ENCODE measurements at regions not wholly inside any gene's neighbourhood (a gene's known extent, or its start where the extent isn't known, plus 50 kb on each side); places are given as distances from the start of the nearest gene placed in this dataset.
"Not testable (repeated sequence)": the region's sequence is repeated elsewhere in the genome, so short reads cannot be mapped to it uniquely, and the experiment has no call there.

GRCh38 chr3:197459571-197459970 lies 96.2 kb downstream of the BDH1 start:
- peaks cover 13% of the 10 kb centered on the region for H3K4me1 ChIP-seq (ENCODE audit: low read depth)
- H3K36me3 ChIP-seq (ENCODE audit: low read depth); DNase-seq; H3K9me3 ChIP-seq; H3K4me3 ChIP-seq; intact Hi-C loops (cut with DNase I, micrococcal nuclease); ATAC-seq: not testable (repeated sequence)

DNA sequence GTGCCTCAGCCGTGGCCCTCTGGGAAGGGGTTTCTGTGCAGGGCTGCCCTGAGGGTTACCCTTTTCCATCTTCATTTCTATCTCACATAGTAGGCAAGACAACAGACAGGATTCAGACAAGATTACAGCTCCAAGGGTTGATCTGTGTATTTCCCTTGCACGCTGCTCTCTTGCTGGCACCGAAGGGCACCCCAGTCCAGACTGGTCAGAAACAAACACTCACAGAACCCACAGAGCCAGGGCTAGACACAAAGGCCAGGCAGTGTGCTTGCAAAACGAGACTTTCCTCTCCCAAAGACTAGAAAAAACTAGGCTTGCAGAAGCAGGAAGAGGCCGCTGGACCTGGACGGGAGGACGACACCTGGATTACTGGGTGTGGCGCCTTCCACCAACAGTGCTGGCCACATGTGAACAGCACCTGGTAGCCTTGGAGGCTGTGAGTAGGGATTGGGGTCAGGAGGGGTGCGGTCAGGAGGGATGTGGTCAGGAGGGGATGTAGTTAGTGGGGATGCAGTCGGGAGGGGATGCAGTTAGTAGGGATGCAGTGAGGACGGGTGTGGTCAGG lies 96.8 kb downstream of the BDH1 start:
- DNase-seq (peak; percentile 61 to 73 (median 70)), ATAC-seq (peak; percentile 75)
- Histone ChIP-seq H3K4me3 (no peak overlapping the region), H3K36me3 (ENCODE audit: low read depth) (no peaks in the 10 kb centered on the region), H3K9me3 (no peaks in the 10 kb centered on the region), H3K4me1 (ENCODE audit: low read depth) (peaks cover 15% of the 10 kb centered on the region)
- TF ChIP-seq, protein P1, sequence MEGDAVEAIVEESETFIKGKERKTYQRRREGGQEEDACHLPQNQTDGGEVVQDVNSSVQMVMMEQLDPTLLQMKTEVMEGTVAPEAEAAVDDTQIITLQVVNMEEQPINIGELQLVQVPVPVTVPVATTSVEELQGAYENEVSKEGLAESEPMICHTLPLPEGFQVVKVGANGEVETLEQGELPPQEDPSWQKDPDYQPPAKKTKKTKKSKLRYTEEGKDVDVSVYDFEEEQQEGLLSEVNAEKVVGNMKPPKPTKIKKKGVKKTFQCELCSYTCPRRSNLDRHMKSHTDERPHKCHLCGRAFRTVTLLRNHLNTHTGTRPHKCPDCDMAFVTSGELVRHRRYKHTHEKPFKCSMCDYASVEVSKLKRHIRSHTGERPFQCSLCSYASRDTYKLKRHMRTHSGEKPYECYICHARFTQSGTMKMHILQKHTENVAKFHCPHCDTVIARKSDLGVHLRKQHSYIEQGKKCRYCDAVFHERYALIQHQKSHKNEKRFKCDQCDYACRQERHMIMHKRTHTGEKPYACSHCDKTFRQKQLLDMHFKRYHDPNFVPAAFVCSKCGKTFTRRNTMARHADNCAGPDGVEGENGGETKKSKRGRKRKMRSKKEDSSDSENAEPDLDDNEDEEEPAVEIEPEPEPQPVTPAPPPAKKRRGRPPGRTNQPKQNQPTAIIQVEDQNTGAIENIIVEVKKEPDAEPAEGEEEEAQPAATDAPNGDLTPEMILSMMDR (IDR thresholded peaks at IDR 0.05), result no peak
- intact Hi-C loops (cut with DNase I, micrococcal nuclease), result no loop called here

DNA sequence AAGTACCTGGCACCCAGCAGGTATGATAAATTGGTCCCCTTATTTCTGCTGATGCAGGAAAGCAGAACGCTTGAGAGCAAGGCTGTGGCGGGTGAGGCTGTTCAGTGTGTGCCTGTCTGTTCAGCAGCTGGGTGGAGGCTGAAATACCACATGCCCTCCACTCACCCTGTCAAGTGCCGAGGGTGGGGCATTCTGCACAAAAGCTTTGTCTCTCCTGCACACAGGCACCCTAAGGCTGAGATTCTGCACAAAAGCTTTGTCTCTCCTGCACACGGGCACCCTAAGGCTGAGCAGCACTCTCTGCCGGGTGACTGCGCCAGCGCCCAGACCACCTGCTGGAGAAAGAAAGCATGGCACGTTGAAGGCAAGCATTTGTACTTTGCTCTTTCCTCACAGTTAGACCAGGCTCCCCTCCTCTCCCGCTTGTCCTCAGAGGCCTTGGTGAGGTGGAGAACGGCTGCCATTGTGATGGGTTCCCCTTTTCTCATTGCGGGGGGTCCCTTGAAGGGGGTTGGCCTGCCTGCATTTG lies 97.5 kb downstream of the BDH1 start:
- H3K9me3 ChIP-seq, result no peaks in the 10 kb centered on the region
- ATAC-seq, result peak; percentile 75
- TF ChIP-seq, protein P1 (IDR thresholded peaks at IDR 0.05), result peak; percentile 30

DNA sequence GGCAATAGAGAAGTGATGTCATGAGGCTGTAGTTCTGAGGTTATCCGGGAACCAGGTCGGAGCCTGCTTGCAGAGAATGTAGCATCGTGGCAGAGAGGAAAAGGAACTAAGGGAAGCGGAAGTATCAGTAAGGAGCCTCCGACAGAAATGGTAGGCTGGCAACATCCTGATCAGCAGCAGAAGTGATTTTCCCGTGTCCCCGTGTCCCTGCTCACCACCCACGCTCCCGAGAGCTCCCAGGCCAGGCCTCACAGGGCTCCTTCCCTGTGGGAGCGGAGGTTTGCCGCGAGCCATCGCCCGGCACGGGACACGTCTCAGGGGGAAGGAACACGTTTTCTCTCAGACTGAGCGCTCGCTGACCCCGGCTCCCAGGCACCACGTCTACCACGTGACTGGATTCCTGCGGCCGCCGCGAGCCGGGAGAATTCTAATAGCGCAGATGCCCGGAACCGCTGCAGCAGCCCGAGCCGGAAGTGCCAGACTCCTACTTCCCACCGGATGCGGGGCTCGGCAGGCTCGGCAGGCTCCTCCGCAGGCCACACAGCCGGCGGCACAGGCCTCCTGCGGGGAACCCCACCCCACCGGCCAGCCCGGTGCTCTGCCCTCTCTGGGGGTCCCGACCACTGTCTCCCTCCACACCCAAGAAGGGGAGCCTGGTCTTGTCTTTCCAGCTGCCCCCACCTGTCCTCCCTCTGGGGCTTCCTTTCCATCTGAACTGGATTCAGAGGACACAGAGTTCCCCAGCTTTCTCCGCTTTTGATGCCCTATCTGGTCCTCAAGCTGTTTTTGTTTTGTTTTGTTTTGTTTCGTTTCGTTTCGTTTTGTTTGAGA lies 99.3 kb downstream of the BDH1 start:
- Histone ChIP-seq H3K4me1 (ENCODE audit: low read depth) (peaks cover 18% of the 10 kb centered on the region), H3K9me3 (no peaks in the 10 kb centered on the region), H3K36me3 (ENCODE audit: low read depth) (no peaks in the 10 kb centered on the region), H3K4me3 (peak overlapping the region; percentile 11)
- peak; percentile 83 for ATAC-seq
- TF ChIP-seq, protein P1 (IDR thresholded peaks at IDR 0.05), result no peak
- intact Hi-C loops (cut with DNase I, micrococcal nuclease), result no loop called here
- DNase-seq, result peak; percentile 79 to 91 (median 86)

More for the DNA sequence above, 97.5 kb downstream of the BDH1 start:
- Histone ChIP-seq H3K4me1 (ENCODE audit: low read depth) (peaks cover 18% of the 10 kb centered on the region), H3K36me3 (ENCODE audit: low read depth) (no peaks in the 10 kb centered on the region), H3K4me3 (no peak overlapping the region)
- intact Hi-C loops (cut with DNase I, micrococcal nuclease), result no loop called here
- peak in 2 of 3 donors; percentile 65 to 73 for DNase-seq

GRCh38 chr3:197454841-197455240 lies 100.9 kb downstream of the BDH1 start:
- DNase-seq; intact Hi-C loops (cut with DNase I, micrococcal nuclease); H3K9me3 ChIP-seq; ATAC-seq; H3K4me3 ChIP-seq; H3K36me3 ChIP-seq (ENCODE audit: low read depth): not testable (repeated sequence)
- peaks cover 18% of the 10 kb centered on the region for H3K4me1 ChIP-seq (ENCODE audit: low read depth)

GRCh38 chr3:197454014-197454413 lies 101.8 kb downstream of the BDH1 start:
- no peaks in the 10 kb centered on the region for H3K9me3 ChIP-seq
- TF ChIP-seq, protein P1 (IDR thresholded peaks at IDR 0.05), result no peak
- H3K4me1 ChIP-seq (ENCODE audit: low read depth), result peaks cover 17% of the 10 kb centered on the region
- intact Hi-C loops (cut with DNase I, micrococcal nuclease), result no loop called here
- ATAC-seq (peak; percentile 38), DNase-seq (peak in 1 of 3 donors; percentile 32)
- H3K4me3 ChIP-seq, result no peak overlapping the region
- H3K36me3 ChIP-seq (ENCODE audit: low read depth), result no peaks in the 10 kb centered on the region
